GM12878 (cell line): ENCODE measurements at regions not wholly inside any gene's neighbourhood (a gene's known extent, or its start where the extent isn't known, plus 50 kb on each side); places are given as distances from the start of the nearest gene placed in this dataset.

Source experiments
- ATAC-seq: fragments of 200-7000 bp; cut with Tn5 transposase; 3 replicates; pipeline ENCODE4 v1.9.1; 2020; ENCODE audit warnings: mild to moderate bottlenecking, moderate library complexity
- BruUV-seq: library from RNA; stranded (reverse); fragments of 400-500 nt; replicated peaks from 2 replicates; lab custom pipeline; 2021; lab: Mats Ljungman, UMichigan
- CTCF ChIA-PET: fragments of 300-600 bp; sonication (Branson Sonifier 250); formaldehyde crosslinking; extraction: SDS; loops from one replicate; lab custom pipeline; 2021; ENCODE audit warnings: inconsistent platforms; lab: Yijun Ruan, JAX
- POLR2A ChIA-PET: fragments of 350-600 bp; formaldehyde crosslinking; extraction: SDS; loops from one replicate; lab custom pipeline; 2021; ENCODE audit warnings: inconsistent platforms; lab: Charles Lee
- RAD21 ChIA-PET: fragments of 300-600 bp; sonication (Branson Sonifier 250); formaldehyde crosslinking; loops from one replicate; lab custom pipeline; 2023; ENCODE audit warnings: antibody characterized with exemption; ENCODE audit not compliant: unreplicated experiment; lab: Charles Lee
- SMC1A ChIA-PET: fragments of 300-600 bp; sonication (Branson Sonifier 250); formaldehyde crosslinking; loops from one replicate; lab custom pipeline; 2023; ENCODE audit not compliant: unreplicated experiment, uncharacterized antibody; lab: Charles Lee
- DNase-seq: peaks from one replicate; pipeline ENCODE4 v3.0.0-alpha.2; 2011; ENCODE audit warnings: low read depth, low spot score
- FAIRE-seq: peaks from 3 replicates; lab custom pipeline; 2011; peaks lifted over from hg19 to GRCh38; lab: Jason Lieb, UNC
- H2AFZ ChIP-seq: 2 replicates; pipeline ENCODE4 v1.6.0; 2011; ENCODE audit warnings: low read depth, low read length, control low read depth; ENCODE audit not compliant: control insufficient read depth
- H3K27ac ChIP-seq: 2 replicates; pipeline ENCODE4 v1.5.1; 2011; ENCODE audit warnings: control low read depth; ENCODE audit not compliant: control insufficient read depth, insufficient read depth
- H3K27me3 ChIP-seq, 2 experiments: replicated peaks in 1 of 2; 2 replicates each; pipeline versions ENCODE4 v1.6.0 to v1.6.1; 2011; ENCODE audit warnings: low read length in 1 of 2; ENCODE audit not compliant: control insufficient read depth in 2 of 2, insufficient read depth in 2 of 2
- H3K36me3 ChIP-seq, 2 experiments: 2 replicates each; pipeline ENCODE4 v1.5.1; 2011; ENCODE audit warnings: low read length in 1 of 2; ENCODE audit not compliant: control insufficient read depth in 2 of 2, insufficient read depth in 2 of 2
- H3K4me1 ChIP-seq: 2 replicates; pipeline ENCODE4 v1.6.1; 2011; ENCODE audit warnings: mild to moderate bottlenecking, low read length, moderate library complexity, mixed read lengths; ENCODE audit not compliant: control insufficient read depth, insufficient read depth
- H3K4me2 ChIP-seq: 2 replicates; pipeline ENCODE4 v1.6.0; 2011; ENCODE audit warnings: control low read depth; ENCODE audit not compliant: control insufficient read depth, insufficient read depth
- H3K4me3 ChIP-seq: fragments of 200-600 bp; sonication (generic); 2 replicates; pipeline ENCODE4 v1.5.1; 2016
- H3K79me2 ChIP-seq: 2 replicates; pipeline ENCODE4 v1.6.0; 2011; ENCODE audit warnings: low read length; ENCODE audit not compliant: control insufficient read depth, insufficient read depth
- H3K9ac ChIP-seq: 2 replicates; pipeline ENCODE4 v1.8.0; 2011; ENCODE audit warnings: low read length, control low read depth, mixed read lengths; ENCODE audit not compliant: control insufficient read depth, insufficient read depth
- H3K9me3 ChIP-seq: replicated peaks from 3 replicates; pipeline ENCODE4 v1.5.1; 2011; ENCODE audit warnings: mild to moderate bottlenecking, low read length; ENCODE audit not compliant: control insufficient read depth, insufficient read depth
- H4K20me1 ChIP-seq: 2 replicates; pipeline ENCODE4 v1.6.0; 2011; ENCODE audit not compliant: control insufficient read depth, insufficient read depth
- BHLHE40 ChIP-seq, 2 experiments: fragments of 450-650 bp in 1 of 2; IDR thresholded peaks; 2 replicates each; pipeline ENCODE4 v1.6.1; 2011 to 2017; ENCODE audit warnings: low read depth in 2 of 2, borderline replicate concordance in 1 of 2, improper control_type of control experiment in 1 of 2, low read length in 1 of 2, mild to moderate bottlenecking in 1 of 2
- IRF4 ChIP-seq: IDR thresholded peaks from 2 replicates; pipeline ENCODE4 v1.6.1; 2011; ENCODE audit warnings: low read depth, low read length
- MTA2 ChIP-seq: fragments of 450-650 bp; IDR thresholded peaks from 2 replicates; pipeline ENCODE4 v1.6.1; 2016; ENCODE audit warnings: low read depth, mild to moderate bottlenecking, moderate library complexity
- SMC3 ChIP-seq: IDR thresholded peaks from 2 replicates; pipeline ENCODE4 v1.6.1; 2011; ENCODE audit warnings: low read length, improper control_type of control experiment, borderline replicate concordance
- WGBS: methylation state at CpG from one replicate; pipeline ENCODE4 v1.1.6; 2016; ENCODE audit warnings: low lambda C conversion rate; ENCODE audit not compliant: insufficient replicate concordance, insufficient coverage; ENCODE audit errors: missing lambda C conversion rate; 5-methylcytosine and 5-hydroxymethylcytosine counted together
- in situ Hi-C: fragments of 300-500 bp; cut with MboI; formaldehyde crosslinking; loops from 9 replicates; pipeline ENCODE4 v1.14.3; 2018; ENCODE audit warnings: mixed read lengths
- intact Hi-C: fragments of 100-400 bp; cut with micrococcal nuclease; formaldehyde crosslinking; loops from one replicate; pipeline ENCODE4 v1.14.2; 2022; ENCODE audit not compliant: unreplicated experiment
- TF ChIP-seq, protein P1 (sequence below): IDR thresholded peaks from 2 replicates; pipeline ENCODE4 v1.6.1; 2011; ENCODE audit warnings: low read depth, mild to moderate bottlenecking, low read length, moderate library complexity, borderline replicate concordance; ENCODE audit errors: extremely low read depth
- TF ChIP-seq, protein P2 (sequence below): fragments of 450-650 bp; formaldehyde crosslinking; IDR thresholded peaks from 2 replicates; pipeline ENCODE4 v1.4.0; 2020; ENCODE audit warnings: mild to moderate bottlenecking, moderate library complexity
- TF ChIP-seq, protein P3 (sequence below): fragments of 450-650 bp; formaldehyde crosslinking; IDR thresholded peaks from 2 replicates; pipeline ENCODE4 v1.4.0; 2022; ENCODE audit warnings: mild to moderate bottlenecking, moderate library complexity
- TF ChIP-seq, protein P4 (sequence below): fragments of 450-650 bp; formaldehyde crosslinking; IDR thresholded peaks from 2 replicates; pipeline ENCODE4 v1.5.0; 2022; ENCODE audit warnings: mild to moderate bottlenecking, missing genetic modification characterization
- TF ChIP-seq, protein P5 (sequence below): IDR thresholded peaks from 2 replicates; pipeline ENCODE4 v1.6.1; 2011; ENCODE audit warnings: low read depth, low read length, improper control_type of control experiment, borderline replicate concordance

DNA sequence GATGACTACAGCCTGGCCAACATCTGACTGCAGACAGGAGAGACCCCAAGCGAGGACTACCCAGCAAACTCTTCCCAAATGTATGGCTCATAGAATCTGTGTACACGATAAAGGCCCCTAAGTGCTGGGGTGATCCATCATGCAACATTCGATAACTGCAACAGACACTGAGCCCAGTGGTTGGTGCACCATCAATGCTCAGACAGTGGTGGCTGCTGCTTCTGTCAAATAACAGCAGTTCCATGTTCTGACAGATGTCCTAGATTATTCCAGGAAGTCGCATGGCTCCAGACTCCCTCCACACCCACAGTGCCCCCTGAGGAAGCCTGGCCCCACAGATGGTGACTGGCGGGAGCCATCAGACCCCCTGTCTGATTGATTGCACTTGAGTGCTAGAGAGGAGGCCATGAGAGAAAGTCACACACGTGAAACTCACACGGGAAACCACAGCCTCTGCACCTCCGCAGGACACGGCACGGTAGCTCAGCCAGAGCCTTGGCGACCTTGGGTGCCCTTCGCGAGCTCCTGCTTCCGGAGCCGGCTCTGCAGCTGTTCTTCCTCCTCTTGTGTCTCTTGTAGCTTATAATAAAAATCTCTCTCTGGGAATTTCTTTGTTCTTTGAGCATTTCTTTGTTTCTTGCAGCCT is 1155.9 kb downstream of the TBC1D22A start:
- in situ Hi-C loops, result no loop called here
- TF ChIP-seq SMC3 (no peak), IRF4 (0 out of 2 replicates have a peak, but pooled peaks have one; percentile 37), MTA2 (peak; percentile 27; the same call in 1 of the 2 replicates), BHLHE40 (IDR thresholded peaks at IDR 0.05; ENCODE audit: borderline replicate concordance in 1 of 2, low read depth in 2 of 2, low read length in 1 of 2) (peak; percentile 59 to 76; a peak in 2 of 4 replicates)
- TF ChIP-seq, protein P1, sequence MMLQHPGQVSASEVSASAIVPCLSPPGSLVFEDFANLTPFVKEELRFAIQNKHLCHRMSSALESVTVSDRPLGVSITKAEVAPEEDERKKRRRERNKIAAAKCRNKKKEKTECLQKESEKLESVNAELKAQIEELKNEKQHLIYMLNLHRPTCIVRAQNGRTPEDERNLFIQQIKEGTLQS, result no peak
- TF ChIP-seq, protein P2, sequence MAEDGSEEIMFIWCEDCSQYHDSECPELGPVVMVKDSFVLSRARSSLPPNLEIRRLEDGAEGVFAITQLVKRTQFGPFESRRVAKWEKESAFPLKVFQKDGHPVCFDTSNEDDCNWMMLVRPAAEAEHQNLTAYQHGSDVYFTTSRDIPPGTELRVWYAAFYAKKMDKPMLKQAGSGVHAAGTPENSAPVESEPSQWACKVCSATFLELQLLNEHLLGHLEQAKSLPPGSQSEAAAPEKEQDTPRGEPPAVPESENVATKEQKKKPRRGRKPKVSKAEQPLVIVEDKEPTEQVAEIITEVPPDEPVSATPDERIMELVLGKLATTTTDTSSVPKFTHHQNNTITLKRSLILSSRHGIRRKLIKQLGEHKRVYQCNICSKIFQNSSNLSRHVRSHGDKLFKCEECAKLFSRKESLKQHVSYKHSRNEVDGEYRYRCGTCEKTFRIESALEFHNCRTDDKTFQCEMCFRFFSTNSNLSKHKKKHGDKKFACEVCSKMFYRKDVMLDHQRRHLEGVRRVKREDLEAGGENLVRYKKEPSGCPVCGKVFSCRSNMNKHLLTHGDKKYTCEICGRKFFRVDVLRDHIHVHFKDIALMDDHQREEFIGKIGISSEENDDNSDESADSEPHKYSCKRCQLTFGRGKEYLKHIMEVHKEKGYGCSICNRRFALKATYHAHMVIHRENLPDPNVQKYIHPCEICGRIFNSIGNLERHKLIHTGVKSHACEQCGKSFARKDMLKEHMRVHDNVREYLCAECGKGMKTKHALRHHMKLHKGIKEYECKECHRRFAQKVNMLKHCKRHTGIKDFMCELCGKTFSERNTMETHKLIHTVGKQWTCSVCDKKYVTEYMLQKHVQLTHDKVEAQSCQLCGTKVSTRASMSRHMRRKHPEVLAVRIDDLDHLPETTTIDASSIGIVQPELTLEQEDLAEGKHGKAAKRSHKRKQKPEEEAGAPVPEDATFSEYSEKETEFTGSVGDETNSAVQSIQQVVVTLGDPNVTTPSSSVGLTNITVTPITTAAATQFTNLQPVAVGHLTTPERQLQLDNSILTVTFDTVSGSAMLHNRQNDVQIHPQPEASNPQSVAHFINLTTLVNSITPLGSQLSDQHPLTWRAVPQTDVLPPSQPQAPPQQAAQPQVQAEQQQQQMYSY (CRISPR knock-in tag), result no peak
- TF ChIP-seq, protein P3, sequence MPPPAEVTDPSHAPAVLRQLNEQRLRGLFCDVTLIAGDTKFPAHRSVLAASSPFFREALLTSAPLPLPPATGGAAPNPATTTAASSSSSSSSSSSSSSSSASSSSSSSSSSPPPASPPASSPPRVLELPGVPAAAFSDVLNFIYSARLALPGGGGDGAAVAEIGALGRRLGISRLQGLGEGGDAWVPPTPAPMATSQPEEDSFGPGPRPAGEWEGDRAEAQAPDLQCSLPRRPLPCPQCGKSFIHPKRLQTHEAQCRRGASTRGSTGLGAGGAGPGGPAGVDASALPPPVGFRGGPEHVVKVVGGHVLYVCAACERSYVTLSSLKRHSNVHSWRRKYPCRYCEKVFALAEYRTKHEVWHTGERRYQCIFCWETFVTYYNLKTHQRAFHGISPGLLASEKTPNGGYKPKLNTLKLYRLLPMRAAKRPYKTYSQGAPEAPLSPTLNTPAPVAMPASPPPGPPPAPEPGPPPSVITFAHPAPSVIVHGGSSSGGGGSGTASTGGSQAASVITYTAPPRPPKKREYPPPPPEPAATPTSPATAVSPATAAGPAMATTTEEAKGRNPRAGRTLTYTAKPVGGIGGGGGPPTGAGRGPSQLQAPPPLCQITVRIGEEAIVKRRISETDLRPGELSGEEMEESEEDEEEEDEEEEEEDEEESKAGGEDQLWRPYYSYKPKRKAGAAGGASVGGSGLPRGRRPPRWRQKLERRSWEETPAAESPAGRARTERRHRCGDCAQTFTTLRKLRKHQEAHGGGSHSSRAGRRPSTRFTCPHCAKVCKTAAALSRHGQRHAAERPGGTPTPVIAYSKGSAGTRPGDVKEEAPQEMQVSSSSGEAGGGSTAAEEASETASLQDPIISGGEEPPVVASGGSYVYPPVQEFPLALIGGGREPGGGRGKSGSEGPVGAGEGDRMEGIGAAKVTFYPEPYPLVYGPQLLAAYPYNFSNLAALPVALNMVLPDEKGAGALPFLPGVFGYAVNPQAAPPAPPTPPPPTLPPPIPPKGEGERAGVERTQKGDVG (CRISPR knock-in tag), result no peak
- TF ChIP-seq, protein P4, sequence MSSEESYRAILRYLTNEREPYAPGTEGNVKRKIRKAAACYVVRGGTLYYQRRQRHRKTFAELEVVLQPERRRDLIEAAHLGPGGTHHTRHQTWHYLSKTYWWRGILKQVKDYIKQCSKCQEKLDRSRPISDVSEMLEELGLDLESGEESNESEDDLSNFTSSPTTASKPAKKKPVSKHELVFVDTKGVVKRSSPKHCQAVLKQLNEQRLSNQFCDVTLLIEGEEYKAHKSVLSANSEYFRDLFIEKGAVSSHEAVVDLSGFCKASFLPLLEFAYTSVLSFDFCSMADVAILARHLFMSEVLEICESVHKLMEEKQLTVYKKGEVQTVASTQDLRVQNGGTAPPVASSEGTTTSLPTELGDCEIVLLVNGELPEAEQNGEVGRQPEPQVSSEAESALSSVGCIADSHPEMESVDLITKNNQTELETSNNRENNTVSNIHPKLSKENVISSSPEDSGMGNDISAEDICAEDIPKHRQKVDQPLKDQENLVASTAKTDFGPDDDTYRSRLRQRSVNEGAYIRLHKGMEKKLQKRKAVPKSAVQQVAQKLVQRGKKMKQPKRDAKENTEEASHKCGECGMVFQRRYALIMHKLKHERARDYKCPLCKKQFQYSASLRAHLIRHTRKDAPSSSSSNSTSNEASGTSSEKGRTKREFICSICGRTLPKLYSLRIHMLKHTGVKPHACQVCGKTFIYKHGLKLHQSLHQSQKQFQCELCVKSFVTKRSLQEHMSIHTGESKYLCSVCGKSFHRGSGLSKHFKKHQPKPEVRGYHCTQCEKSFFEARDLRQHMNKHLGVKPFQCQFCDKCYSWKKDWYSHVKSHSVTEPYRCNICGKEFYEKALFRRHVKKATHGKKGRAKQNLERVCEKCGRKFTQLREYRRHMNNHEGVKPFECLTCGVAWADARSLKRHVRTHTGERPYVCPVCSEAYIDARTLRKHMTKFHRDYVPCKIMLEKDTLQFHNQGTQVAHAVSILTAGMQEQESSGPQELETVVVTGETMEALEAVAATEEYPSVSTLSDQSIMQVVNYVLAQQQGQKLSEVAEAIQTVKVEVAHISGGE (CRISPR knock-in tag), result no peak
- TF ChIP-seq, protein P5, sequence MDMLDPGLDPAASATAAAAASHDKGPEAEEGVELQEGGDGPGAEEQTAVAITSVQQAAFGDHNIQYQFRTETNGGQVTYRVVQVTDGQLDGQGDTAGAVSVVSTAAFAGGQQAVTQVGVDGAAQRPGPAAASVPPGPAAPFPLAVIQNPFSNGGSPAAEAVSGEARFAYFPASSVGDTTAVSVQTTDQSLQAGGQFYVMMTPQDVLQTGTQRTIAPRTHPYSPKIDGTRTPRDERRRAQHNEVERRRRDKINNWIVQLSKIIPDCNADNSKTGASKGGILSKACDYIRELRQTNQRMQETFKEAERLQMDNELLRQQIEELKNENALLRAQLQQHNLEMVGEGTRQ, result no peak

More for the DNA sequence above, 1155.9 kb downstream of the TBC1D22A start:
- H3K4me2 ChIP-seq, result peak overlapping the region; percentile 35; the same call in 1 of the 2 replicates
- ChIA-PET RAD21 (interaction anchor here (0.9 kb wide), 1 partner anchor 10 kb away, joined by 4 read pairs; no protein-coding TSS in a partner anchor), POLR2A (no interaction called here), CTCF (no interaction called here), SMC1A (interaction anchor here (0.9 kb wide), 1 partner anchor 10 kb away, joined by 3 read pairs; no protein-coding TSS in a partner anchor)
- H3K27ac ChIP-seq, result peak overlapping the region; percentile 59
- 34% methylated on average over 15 of the region's 15 CpGs for WGBS
- intact Hi-C loops, result loop anchor here (5.0 kb wide), 1 partner anchor 179 kb away; no protein-coding TSS in a partner anchor
- H3K36me3 ChIP-seq, result no peaks in the 10 kb centered on the region
- ATAC-seq (peak; percentile 98), DNase-seq (peak; percentile 47), FAIRE-seq (peak; percentile 72)
- BruUV-seq, result no TSS peak
- no peaks in the 10 kb centered on the region; the same call in 2 of the 3 replicates for H3K9me3 ChIP-seq
- peaks cover 17% of the 10 kb centered on the region for H3K4me1 ChIP-seq
- no peak overlapping the region for H2AFZ ChIP-seq
- no peaks in the 10 kb centered on the region for H4K20me1 ChIP-seq
- H3K79me2 ChIP-seq, result no peaks in the 10 kb centered on the region
- H3K4me3 ChIP-seq, result no peak overlapping the region
- no peaks in the 10 kb centered on the region for H3K27me3 ChIP-seq
- H3K9ac ChIP-seq, result no peak overlapping the region; the same call in 1 of the 2 replicates
